ENCODE measurements at regions not wholly inside any gene's neighbourhood (a gene's known extent, or its start where the extent isn't known, plus 50 kb on each side); places are given as distances from the start of the nearest gene placed in this dataset.

GRCh38 chr12:94032368-94032767 lies 116.0 kb upstream of the PLXNC1 start:
- Histone ChIP-seq H3K9ac (ENCODE audit: low read length) (no peak overlapping the region), H3K36me3 (ENCODE audit: insufficient read depth, low read length) (no peaks in the 10 kb centered on the region), H3K9me2 (ENCODE audit: low read depth, low read length) (no peaks in the 10 kb centered on the region), H3K4me3 (ENCODE audit: low read depth, low read length, poor library complexity, severe bottlenecking) (no peak overlapping the region), H3K79me2 (ENCODE audit: insufficient read depth, low read length) (no peaks in the 10 kb centered on the region), H4K20me1 (ENCODE audit: insufficient read depth, low read length) (no peaks in the 10 kb centered on the region), H3K27me3 (ENCODE audit: insufficient read depth, low read length) (no peaks in the 10 kb centered on the region), H3K4me1 (ENCODE audit: insufficient read depth, low read length, severe bottlenecking) (no peaks in the 10 kb centered on the region), H3K4me2 (ENCODE audit: low read length) (no peak overlapping the region), H3K27ac (ENCODE audit: low read depth, low read length, poor library complexity, severe bottlenecking) (no peak overlapping the region), H3K9me3 (ENCODE audit: low read length) (no peaks in the 10 kb centered on the region), H2AFZ (ENCODE audit: low read length) (no peak overlapping the region), H3F3A (ENCODE audit: insufficient read depth, low read length) (no peaks in the 10 kb centered on the region)
- TF ChIP-seq CTCF (IDR thresholded peaks at IDR 0.05; ENCODE audit: low read length) (no peak), EZH2 (IDR thresholded peaks at IDR 0.05; ENCODE audit: borderline replicate concordance, low read length) (no peak)

- no peaks in the 10 kb centered on the region for H3K27me3 ChIP-seq (ENCODE audit: insufficient read depth, low read length)
- no peak overlapping the region for H3K4me2 ChIP-seq (ENCODE audit: low read length)
- no peak for TF ChIP-seq CTCF (IDR thresholded peaks at IDR 0.05; ENCODE audit: low read length)
- H3K4me1 ChIP-seq (ENCODE audit: insufficient read depth, low read length, severe bottlenecking): no peaks in the 10 kb centered on the region
- no peaks in the 10 kb centered on the region for H3K36me3 ChIP-seq (ENCODE audit: insufficient read depth, low read length)
- H3K4me3 ChIP-seq (ENCODE audit: low read depth, low read length, poor library complexity, severe bottlenecking): no peak overlapping the region
- H3K9ac ChIP-seq (ENCODE audit: low read length): no peak overlapping the region
- H3K79me2 ChIP-seq (ENCODE audit: insufficient read depth, low read length): no peaks in the 10 kb centered on the region
- H3F3A ChIP-seq (ENCODE audit: insufficient read depth, low read length): no peaks in the 10 kb centered on the region
- no peak overlapping the region for H3K27ac ChIP-seq (ENCODE audit: low read depth, low read length, poor library complexity, severe bottlenecking)
- H3K9me2 ChIP-seq (ENCODE audit: low read depth, low read length): no peaks in the 10 kb centered on the region
- H3K9me3 ChIP-seq (ENCODE audit: low read length): no peaks in the 10 kb centered on the region
- H4K20me1 ChIP-seq (ENCODE audit: insufficient read depth, low read length): no peaks in the 10 kb centered on the region
- no peak overlapping the region for H2AFZ ChIP-seq (ENCODE audit: low read length)
Measured at GRCh38 chr12:94033101-94033500, 115.3 kb upstream of the PLXNC1 start.

GRCh38 chr12:94033784-94034183 lies 114.6 kb upstream of the PLXNC1 start:
- Histone ChIP-seq H3K9ac (ENCODE audit: low read length) (no peak overlapping the region), H3K9me2 (ENCODE audit: low read depth, low read length) (no peaks in the 10 kb centered on the region), H2AFZ (ENCODE audit: low read length) (no peak overlapping the region), H3K4me3 (ENCODE audit: low read depth, low read length, poor library complexity, severe bottlenecking) (no peak overlapping the region), H3K4me1 (ENCODE audit: insufficient read depth, low read length, severe bottlenecking) (no peaks in the 10 kb centered on the region), H3F3A (ENCODE audit: insufficient read depth, low read length) (no peaks in the 10 kb centered on the region), H3K36me3 (ENCODE audit: insufficient read depth, low read length) (no peaks in the 10 kb centered on the region), H3K9me3 (ENCODE audit: low read length) (no peaks in the 10 kb centered on the region), H4K20me1 (ENCODE audit: insufficient read depth, low read length) (no peaks in the 10 kb centered on the region), H3K27me3 (ENCODE audit: insufficient read depth, low read length) (no peaks in the 10 kb centered on the region), H3K79me2 (ENCODE audit: insufficient read depth, low read length) (no peaks in the 10 kb centered on the region), H3K27ac (ENCODE audit: low read depth, low read length, poor library complexity, severe bottlenecking) (no peak overlapping the region), H3K4me2 (ENCODE audit: low read length) (no peak overlapping the region)
- TF ChIP-seq EZH2 (IDR thresholded peaks at IDR 0.05; ENCODE audit: borderline replicate concordance, low read length) (no peak), CTCF (IDR thresholded peaks at IDR 0.05; ENCODE audit: low read length) (no peak)
